K562 (cell line): ENCODE measurements at regions not wholly inside any gene's neighbourhood (a gene's known extent, or its start where the extent isn't known, plus 50 kb on each side); places are given as distances from the start of the nearest gene placed in this dataset.
A peak's percentile ranks its signal among the peaks of the same experiment; 100 is the strongest.

Experiments
- BMI1 ChIP-seq: fragments of 150-350 bp; IDR thresholded peaks from 2 replicates; pipeline ENCODE4 v1.6.1; 2014; ENCODE audit warnings: low read length
- CHD4 ChIP-seq: fragments of 200-600 bp; sonication (generic); IDR thresholded peaks from 3 replicates; pipeline ENCODE4 v1.6.1; 2012; ENCODE audit warnings: low read depth, mild to moderate bottlenecking, mixed read lengths, low read length, inconsistent platforms; ENCODE audit not compliant: insufficient read depth, insufficient replicate concordance, poor library complexity, severe bottlenecking
- EZH2 ChIP-seq: IDR thresholded peaks from 2 replicates; pipeline ENCODE4 v1.6.1; 2012; ENCODE audit warnings: low read depth, mild to moderate bottlenecking, inconsistent platforms, low read length, borderline replicate concordance
- HMGN3 ChIP-seq: IDR thresholded peaks from 2 replicates; pipeline ENCODE4 v1.6.1; 2011; ENCODE audit warnings: borderline replicate concordance, low read depth, mild to moderate bottlenecking, mixed read lengths, low read length; ENCODE audit not compliant: insufficient read length; ENCODE audit errors: extremely low read depth
- RAD21 ChIP-seq, 2 experiments: fragments of 250-450 bp in 1 of 2; fragments of 450-650 bp in 1 of 2; sonication (Bioruptor Pico) in 1 of 2; formaldehyde crosslinking in 1 of 2; IDR thresholded peaks in 1 of 2; conservative IDR thresholded peaks in 1 of 2; 2 replicates each; pipeline versions ENCODE4 v1.4.0 to v1.8.0; 2020 to 2022; ENCODE audit warnings: mild to moderate bottlenecking in 2 of 2, moderate library complexity in 1 of 2
- TF ChIP-seq, protein P1 (sequence below), 3 experiments: IDR thresholded peaks in 2 of 3; conservative IDR thresholded peaks in 1 of 3; 2 replicates each; pipeline ENCODE4 v1.5.1; 2011 to 2012; ENCODE audit warnings: low read length in 3 of 3, mild to moderate bottlenecking in 3 of 3, control low read depth in 2 of 3, improper control_type of control experiment in 1 of 3, inconsistent platforms in 1 of 3, low read depth in 1 of 3, mixed read lengths in 1 of 3, moderate library complexity in 1 of 3; ENCODE audit not compliant: insufficient read depth in 2 of 3

DNA sequence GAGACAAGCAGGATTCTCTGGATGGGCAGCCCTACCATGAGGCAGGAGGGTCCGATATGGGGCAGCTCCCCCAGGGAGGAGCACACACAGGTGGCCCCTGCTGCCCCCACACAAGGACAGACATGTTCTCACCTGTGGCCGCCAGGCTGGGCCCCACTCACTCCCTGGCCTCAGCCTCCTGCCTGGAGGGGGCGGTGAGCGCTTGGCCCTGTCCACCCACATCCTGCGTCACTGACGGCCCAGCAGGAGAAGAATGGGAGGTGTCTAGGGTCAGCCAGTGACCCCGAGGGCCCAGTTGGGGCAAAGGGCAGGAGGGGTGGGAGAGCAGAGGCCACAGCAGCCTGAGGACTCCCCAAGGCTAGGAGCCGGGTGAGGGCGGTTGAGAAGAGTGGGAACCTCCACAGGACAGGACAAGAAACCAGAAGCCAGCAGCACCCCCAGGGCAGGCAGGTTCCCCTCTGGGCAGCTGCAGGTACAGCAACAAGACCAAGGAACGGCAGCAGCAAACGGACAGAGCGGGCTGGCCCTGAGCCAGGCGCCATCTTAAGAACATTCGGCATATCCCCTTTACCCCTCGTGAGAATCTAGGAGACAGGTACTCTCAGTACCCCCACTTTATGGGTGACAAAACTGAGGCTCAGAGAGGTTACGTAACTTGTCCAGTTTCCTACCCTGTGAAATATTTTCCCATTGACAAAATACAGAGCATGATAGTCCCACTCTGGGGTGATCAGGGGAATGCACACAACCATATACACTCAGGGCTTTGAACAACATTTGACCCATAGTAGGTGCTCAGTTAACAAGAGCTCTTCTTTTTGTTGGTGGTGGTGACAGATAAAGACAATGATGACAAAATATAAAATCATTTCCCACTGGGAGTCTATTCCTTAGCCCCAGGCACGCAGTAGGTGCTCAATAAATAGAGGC, 74.3 kb downstream of the NCOR2 start:
- TF ChIP-seq CHD4, result peak; percentile 47
- no peak for TF ChIP-seq BMI1
- no peak for TF ChIP-seq EZH2
- TF ChIP-seq, protein P1, sequence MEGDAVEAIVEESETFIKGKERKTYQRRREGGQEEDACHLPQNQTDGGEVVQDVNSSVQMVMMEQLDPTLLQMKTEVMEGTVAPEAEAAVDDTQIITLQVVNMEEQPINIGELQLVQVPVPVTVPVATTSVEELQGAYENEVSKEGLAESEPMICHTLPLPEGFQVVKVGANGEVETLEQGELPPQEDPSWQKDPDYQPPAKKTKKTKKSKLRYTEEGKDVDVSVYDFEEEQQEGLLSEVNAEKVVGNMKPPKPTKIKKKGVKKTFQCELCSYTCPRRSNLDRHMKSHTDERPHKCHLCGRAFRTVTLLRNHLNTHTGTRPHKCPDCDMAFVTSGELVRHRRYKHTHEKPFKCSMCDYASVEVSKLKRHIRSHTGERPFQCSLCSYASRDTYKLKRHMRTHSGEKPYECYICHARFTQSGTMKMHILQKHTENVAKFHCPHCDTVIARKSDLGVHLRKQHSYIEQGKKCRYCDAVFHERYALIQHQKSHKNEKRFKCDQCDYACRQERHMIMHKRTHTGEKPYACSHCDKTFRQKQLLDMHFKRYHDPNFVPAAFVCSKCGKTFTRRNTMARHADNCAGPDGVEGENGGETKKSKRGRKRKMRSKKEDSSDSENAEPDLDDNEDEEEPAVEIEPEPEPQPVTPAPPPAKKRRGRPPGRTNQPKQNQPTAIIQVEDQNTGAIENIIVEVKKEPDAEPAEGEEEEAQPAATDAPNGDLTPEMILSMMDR (IDR thresholded peaks at IDR 0.05 in 2 of 3, conservative IDR thresholded peaks at IDR 0.05 in 1 of 3; ENCODE audit: insufficient read depth in 2 of 3, low read depth in 1 of 3, low read length in 3 of 3), result peak in 1 of 3 experiments; percentile 42; a peak in 3 of 6 replicates
- TF ChIP-seq RAD21 (CRISPR knock-in tag; conservative IDR thresholded peaks at IDR 0.05 in 1 of 2, IDR thresholded peaks at IDR 0.05 in 1 of 2), result peak in 1 of 2 experiments; percentile 30; a peak in 1 of 4 replicates
- TF ChIP-seq HMGN3, result no peak
